ENCODE measurements at regions not wholly inside any gene's neighbourhood (a gene's known extent, or its start where the extent isn't known, plus 50 kb on each side); places are given as distances from the start of the nearest gene placed in this dataset.

GRCh38 chr5:145466533-145466932, 368.6 kb downstream of the PRELID2 start:
- CTCF ChIA-PET = interaction anchor here (0.7 kb wide), 1 partner anchor 125 kb away, joined by 3 read pairs; no protein-coding TSS in a partner anchor
- Histone ChIP-seq H3K27me3 (ENCODE audit: control insufficient read depth, insufficient read depth, low read length) (no peaks in the 10 kb centered on the region), H3K36me3 (ENCODE audit: control insufficient read depth, insufficient read depth, low read length) (no peaks in the 10 kb centered on the region), H3K4me3 (ENCODE audit: low read depth, low read length) (no peak overlapping the region)
- no peak for DNase-seq (ENCODE audit: low read depth)
- POLR2A ChIA-PET = no interaction called here
- TF ChIP-seq CTCF (IDR thresholded peaks at IDR 0.05; ENCODE audit: insufficient read depth, low read depth, low read length) = no peak

- Histone ChIP-seq H3K36me3 (ENCODE audit: control insufficient read depth, insufficient read depth, low read length) (no peaks in the 10 kb centered on the region), H3K4me3 (ENCODE audit: low read depth, low read length) (no peak overlapping the region), H3K27me3 (ENCODE audit: control insufficient read depth, insufficient read depth, low read length) (no peaks in the 10 kb centered on the region)
- ChIA-PET CTCF (no interaction called here), POLR2A (no interaction called here)
- no peak for DNase-seq (ENCODE audit: low read depth)
- no peak for TF ChIP-seq CTCF (IDR thresholded peaks at IDR 0.05; ENCODE audit: insufficient read depth, low read depth, low read length)
Observed at GRCh38 chr5:145465474-145466263, 369.5 kb downstream of the PRELID2 start.

- no peak overlapping the region for H3K4me3 ChIP-seq (ENCODE audit: low read depth, low read length)
- no peak for DNase-seq (ENCODE audit: low read depth)
- no peak for TF ChIP-seq CTCF (IDR thresholded peaks at IDR 0.05; ENCODE audit: insufficient read depth, low read depth, low read length)
- POLR2A ChIA-PET = no interaction called here
- CTCF ChIA-PET = no interaction called here
- no peaks in the 10 kb centered on the region for H3K27me3 ChIP-seq (ENCODE audit: control insufficient read depth, insufficient read depth, low read length)
- H3K36me3 ChIP-seq (ENCODE audit: control insufficient read depth, insufficient read depth, low read length) = no peaks in the 10 kb centered on the region
Observed at GRCh38 chr5:145464171-145464570, 371.0 kb downstream of the PRELID2 start.

GRCh38 chr5:145463634-145464033, 371.5 kb downstream of the PRELID2 start:
- no peak for TF ChIP-seq CTCF (IDR thresholded peaks at IDR 0.05; ENCODE audit: insufficient read depth, low read depth, low read length)
- no peak for DNase-seq (ENCODE audit: low read depth)
- H3K27me3 ChIP-seq (ENCODE audit: control insufficient read depth, insufficient read depth, low read length) = no peaks in the 10 kb centered on the region
- CTCF ChIA-PET = no interaction called here
- no peak overlapping the region for H3K4me3 ChIP-seq (ENCODE audit: low read depth, low read length)
- POLR2A ChIA-PET = no interaction called here
- H3K36me3 ChIP-seq (ENCODE audit: control insufficient read depth, insufficient read depth, low read length) = no peaks in the 10 kb centered on the region

- Histone ChIP-seq H3K27me3 (ENCODE audit: control insufficient read depth, insufficient read depth, low read length) (no peaks in the 10 kb centered on the region), H3K36me3 (ENCODE audit: control insufficient read depth, insufficient read depth, low read length) (no peaks in the 10 kb centered on the region), H3K4me3 (ENCODE audit: low read depth, low read length) (no peak overlapping the region)
- no peak for TF ChIP-seq CTCF (IDR thresholded peaks at IDR 0.05; ENCODE audit: insufficient read depth, low read depth, low read length)
- ChIA-PET CTCF (no interaction called here), POLR2A (no interaction called here)
- DNase-seq (ENCODE audit: low read depth) = no peak
Observed at GRCh38 chr5:145462525-145462924, 372.6 kb downstream of the PRELID2 start.
